ENCODE measurements at regions not wholly inside any gene's neighbourhood (a gene's known extent, or its start where the extent isn't known, plus 50 kb on each side); places are given as distances from the start of the nearest gene placed in this dataset.

DNA sequence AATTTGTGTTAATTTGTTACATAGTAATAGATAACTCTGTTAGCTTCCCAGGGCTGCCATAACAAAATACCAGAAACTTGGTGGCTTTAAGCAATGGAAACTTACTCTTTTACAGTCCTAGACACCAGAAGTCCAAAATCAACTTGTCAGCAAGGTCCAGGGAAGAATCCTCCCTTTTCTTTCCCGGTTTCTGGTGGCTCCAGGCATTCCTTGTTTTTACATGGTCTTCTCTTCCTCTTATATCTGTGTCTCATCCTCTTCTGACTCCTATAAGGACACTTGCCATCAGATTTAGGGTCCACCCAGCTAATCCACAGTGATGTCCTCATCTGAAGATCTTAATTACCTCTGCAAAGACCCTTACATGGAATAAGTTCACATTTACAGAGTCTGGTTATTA is 95.6 kb downstream of the DDX1 start:
- no peaks in the 10 kb centered on the region for H3K9me3 ChIP-seq
- no peak for ATAC-seq
- no peak for DNase-seq
- intact Hi-C loops (cut with DNase I) = no loop called here
- no peaks in the 10 kb centered on the region for H3K4me1 ChIP-seq
- no peak overlapping the region for H3K27ac ChIP-seq
- no peaks in the 10 kb centered on the region for H3K36me3 ChIP-seq
- H3K27me3 ChIP-seq = no peaks in the 10 kb centered on the region
- no peak for TF ChIP-seq CTCF (IDR thresholded peaks at IDR 0.05)
- no peak overlapping the region for H3K4me3 ChIP-seq

- intact Hi-C loops (cut with DNase I) = no loop called here
- ATAC-seq (no peak), DNase-seq (no peak)
- Histone ChIP-seq H3K4me1 (no peaks in the 10 kb centered on the region), H3K27me3 (no peaks in the 10 kb centered on the region), H3K36me3 (no peaks in the 10 kb centered on the region), H3K9me3 (no peaks in the 10 kb centered on the region), H3K4me3 (no peak overlapping the region), H3K27ac (no peak overlapping the region)
- TF ChIP-seq CTCF (IDR thresholded peaks at IDR 0.05) = no peak
These were observed 96.1 kb downstream of the DDX1 start for GRCh38 chr2:15687720-15688119.

DNA sequence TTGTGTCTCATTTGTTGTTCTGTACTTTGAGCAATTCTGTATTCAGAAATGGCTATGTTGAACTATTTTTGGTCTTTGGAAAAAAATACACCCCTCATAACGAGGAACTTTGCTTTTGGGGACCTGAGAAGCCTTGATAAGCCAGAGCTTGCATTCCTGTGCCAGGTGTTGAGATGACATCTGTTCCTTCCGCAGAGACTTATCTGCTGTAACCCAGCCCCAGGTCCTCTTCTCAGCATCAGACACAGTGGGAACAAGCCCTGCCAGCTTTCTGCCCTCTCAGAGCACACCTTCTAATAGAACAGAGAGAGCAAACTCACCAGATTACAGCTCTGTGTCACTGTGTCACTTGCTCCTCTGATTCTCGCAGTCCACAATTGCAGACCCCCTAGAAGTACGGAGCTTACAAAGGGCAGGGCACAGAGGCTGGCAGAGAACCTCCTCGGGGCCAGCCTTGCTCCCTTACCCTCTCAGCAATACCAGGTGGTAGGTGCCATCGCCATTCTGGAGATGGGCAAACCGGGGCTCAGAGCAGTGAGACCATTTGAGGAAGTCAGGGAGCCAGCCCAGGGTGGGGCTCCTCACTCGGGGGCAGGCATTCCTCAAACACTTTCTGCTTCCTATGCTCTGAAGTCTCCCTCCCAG is 97.4 kb downstream of the DDX1 start:
- H3K4me3 ChIP-seq = no peak overlapping the region
- TF ChIP-seq CTCF (IDR thresholded peaks at IDR 0.05) = no peak
- H3K27ac ChIP-seq = no peak overlapping the region
- ATAC-seq (no peak), DNase-seq (no peak)
- H3K4me1 ChIP-seq = no peaks in the 10 kb centered on the region
- no peaks in the 10 kb centered on the region for H3K9me3 ChIP-seq
- intact Hi-C loops (cut with DNase I) = no loop called here
- H3K36me3 ChIP-seq = no peaks in the 10 kb centered on the region
- H3K27me3 ChIP-seq = no peaks in the 10 kb centered on the region

DNA sequence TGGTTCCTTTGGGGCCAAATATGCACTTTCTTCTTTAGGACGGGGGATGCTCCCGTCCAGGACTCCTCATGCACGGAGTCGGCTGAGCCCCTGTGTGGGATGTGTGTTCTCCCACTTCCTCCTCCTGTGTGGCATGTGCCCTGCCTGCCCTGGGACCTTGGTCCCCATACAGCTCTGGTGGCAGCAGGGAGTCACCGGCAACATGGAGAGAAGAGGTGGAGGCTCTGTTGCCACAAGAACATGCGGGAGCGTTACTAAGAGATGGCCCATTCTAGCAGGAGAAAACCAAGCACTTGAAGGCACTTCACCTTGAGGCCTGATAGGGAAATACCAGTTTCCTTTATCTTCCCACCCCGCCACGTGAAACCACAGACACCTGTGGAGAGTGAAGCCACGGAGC is 98.0 kb downstream of the DDX1 start:
- intact Hi-C loops (cut with DNase I) = no loop called here
- H3K9me3 ChIP-seq = no peaks in the 10 kb centered on the region

GRCh38 chr2:15691586-15692310 is 100.1 kb downstream of the DDX1 start:
- TF ChIP-seq CTCF (IDR thresholded peaks at IDR 0.05) = no peak
- Histone ChIP-seq H3K27ac (no peak overlapping the region), H3K36me3 (no peaks in the 10 kb centered on the region), H3K27me3 (no peaks in the 10 kb centered on the region), H3K4me1 (no peaks in the 10 kb centered on the region), H3K4me3 (no peak overlapping the region), H3K9me3 (no peaks in the 10 kb centered on the region)
- no peak for ATAC-seq
- DNase-seq = no peak
- intact Hi-C loops (cut with DNase I) = no loop called here

More for the DNA sequence above, 98.0 kb downstream of the DDX1 start:
- Histone ChIP-seq H3K4me3 (no peak overlapping the region), H3K27me3 (no peaks in the 10 kb centered on the region), H3K27ac (no peak overlapping the region), H3K36me3 (no peaks in the 10 kb centered on the region), H3K4me1 (no peaks in the 10 kb centered on the region)
- DNase-seq (no peak), ATAC-seq (no peak)
- TF ChIP-seq CTCF (IDR thresholded peaks at IDR 0.05) = no peak

All from upper lobe of right lung (tissue), 1 donor.